ENCODE measurements at regions not wholly inside any gene's neighbourhood (a gene's known extent, or its start where the extent isn't known, plus 50 kb on each side); places are given as distances from the start of the nearest gene placed in this dataset.

GRCh38 chr1:192108161-192108560, 50.1 kb upstream of the RGS18 start:
- TF ChIP-seq, protein P1, sequence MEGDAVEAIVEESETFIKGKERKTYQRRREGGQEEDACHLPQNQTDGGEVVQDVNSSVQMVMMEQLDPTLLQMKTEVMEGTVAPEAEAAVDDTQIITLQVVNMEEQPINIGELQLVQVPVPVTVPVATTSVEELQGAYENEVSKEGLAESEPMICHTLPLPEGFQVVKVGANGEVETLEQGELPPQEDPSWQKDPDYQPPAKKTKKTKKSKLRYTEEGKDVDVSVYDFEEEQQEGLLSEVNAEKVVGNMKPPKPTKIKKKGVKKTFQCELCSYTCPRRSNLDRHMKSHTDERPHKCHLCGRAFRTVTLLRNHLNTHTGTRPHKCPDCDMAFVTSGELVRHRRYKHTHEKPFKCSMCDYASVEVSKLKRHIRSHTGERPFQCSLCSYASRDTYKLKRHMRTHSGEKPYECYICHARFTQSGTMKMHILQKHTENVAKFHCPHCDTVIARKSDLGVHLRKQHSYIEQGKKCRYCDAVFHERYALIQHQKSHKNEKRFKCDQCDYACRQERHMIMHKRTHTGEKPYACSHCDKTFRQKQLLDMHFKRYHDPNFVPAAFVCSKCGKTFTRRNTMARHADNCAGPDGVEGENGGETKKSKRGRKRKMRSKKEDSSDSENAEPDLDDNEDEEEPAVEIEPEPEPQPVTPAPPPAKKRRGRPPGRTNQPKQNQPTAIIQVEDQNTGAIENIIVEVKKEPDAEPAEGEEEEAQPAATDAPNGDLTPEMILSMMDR (IDR thresholded peaks at IDR 0.05), result no peak
- no peak for TF ChIP-seq EZH2 (IDR thresholded peaks at IDR 0.05)
- TF ChIP-seq EZH2phosphoT487 (IDR thresholded peaks at IDR 0.05), result no peak
